Breast epithelium (tissue), 3 donors: ENCODE measurements at regions not wholly inside any gene's neighbourhood (a gene's known extent, or its start where the extent isn't known, plus 50 kb on each side); places are given as distances from the start of the nearest gene placed in this dataset.

Experiments used
- CTCF ChIP-seq, 3 donors: fragments of 450-650 bp; IDR thresholded peaks; one replicate each; pipeline ENCODE4 v1.5.1; 2016 to 2017; ENCODE audit warnings: antibody characterized with exemption in 3 of 3, mild to moderate bottlenecking in 3 of 3, moderate library complexity in 3 of 3
- POLR2A ChIP-seq: fragments of 450-650 bp; IDR thresholded peaks from one replicate; pipeline ENCODE4 v1.6.1; 2016; ENCODE audit warnings: antibody characterized with exemption, mild to moderate bottlenecking, moderate library complexity

DNA sequence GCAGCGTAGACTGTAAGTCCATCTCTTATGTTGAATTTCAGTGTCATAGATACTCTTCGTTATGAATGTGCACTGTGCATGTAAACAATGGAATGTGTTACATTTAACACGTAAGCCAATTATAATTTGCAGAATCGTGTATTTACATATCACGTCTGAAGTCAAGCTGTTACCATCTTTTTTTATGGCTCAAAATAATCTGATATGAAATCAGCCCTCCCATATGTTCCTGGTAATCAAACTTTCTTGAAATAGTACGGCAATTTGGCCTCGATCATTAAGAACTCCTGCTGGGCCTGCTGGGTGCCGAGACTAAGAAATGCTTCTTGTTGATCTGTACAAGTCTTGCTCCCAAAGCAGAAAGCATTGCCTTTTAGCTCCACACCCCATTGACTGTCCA lies 89.6 kb upstream of the DOK5 start:
- TF ChIP-seq POLR2A (no peak), CTCF (IDR thresholded peaks at IDR 0.05) (no peak)
